GM23338 (cell line): ENCODE measurements at regions not wholly inside any gene's neighbourhood (a gene's known extent, or its start where the extent isn't known, plus 50 kb on each side); places are given as distances from the start of the nearest gene placed in this dataset.

Source experiments
- ATAC-seq: fragments of 200-7000 bp; cut with Tn5 transposase; 3 replicates; pipeline ENCODE4 v1.9.1; 2020
- DNase-seq: peaks from one replicate; pipeline ENCODE4 v3.0.0-alpha.2; 2015; ENCODE audit warnings: low spot score
- H2AFZ ChIP-seq: fragments of 200-600 bp; sonication (generic); 2 replicates; pipeline ENCODE4 v1.8.0; 2016; ENCODE audit warnings: antibody characterized with exemption, mild to moderate bottlenecking, moderate library complexity
- H3F3A ChIP-seq: fragments of 200-600 bp; sonication (generic); replicated peaks from 2 replicates; pipeline ENCODE4 v1.8.0; 2017; ENCODE audit warnings: antibody characterized with exemption, mixed run types, low read depth
- H3K27ac ChIP-seq: fragments of 200-600 bp; sonication (generic); 2 replicates; pipeline ENCODE4 v1.6.1; 2016; ENCODE audit warnings: low read depth
- H3K27me3 ChIP-seq: fragments of 200-600 bp; sonication (generic); 2 replicates; pipeline ENCODE4 v1.8.0; 2016; ENCODE audit warnings: mild to moderate bottlenecking, mixed run types, moderate library complexity; ENCODE audit not compliant: insufficient read depth
- H3K36me3 ChIP-seq: fragments of 200-600 bp; sonication (generic); 2 replicates; pipeline ENCODE4 v1.8.0; 2016; ENCODE audit warnings: mild to moderate bottlenecking; ENCODE audit not compliant: insufficient read depth
- H3K4me1 ChIP-seq: fragments of 200-600 bp; sonication (generic); 2 replicates; pipeline ENCODE4 v1.8.0; 2016; ENCODE audit warnings: mild to moderate bottlenecking, moderate library complexity; ENCODE audit not compliant: insufficient read depth
- H3K4me2 ChIP-seq: fragments of 200-600 bp; sonication (generic); 2 replicates; pipeline ENCODE4 v1.7.1; 2017; ENCODE audit warnings: mixed run types
- H3K4me3 ChIP-seq: fragments of 200-600 bp; sonication (generic); 2 replicates; pipeline ENCODE4 v1.6.1; 2016; ENCODE audit warnings: mixed run types
- H3K79me2 ChIP-seq: fragments of 200-600 bp; sonication (generic); replicated peaks from 2 replicates; pipeline ENCODE4 v1.8.0; 2017; ENCODE audit warnings: mild to moderate bottlenecking; ENCODE audit not compliant: insufficient read depth
- H3K9me2 ChIP-seq: fragments of 200-600 bp; sonication (generic); 2 replicates; pipeline ENCODE4 v1.8.0; 2017; ENCODE audit not compliant: insufficient read depth
- H4K20me1 ChIP-seq: fragments of 200-600 bp; sonication (generic); replicated peaks from 2 replicates; pipeline ENCODE4 v1.8.0; 2017; ENCODE audit warnings: mild to moderate bottlenecking; ENCODE audit not compliant: insufficient read depth
- H3K27ac Mint-ChIP-seq: 2 replicates; pipeline ENCODE4 v1.8.0; 2020; ENCODE audit warnings: inconsistent platforms, mild to moderate bottlenecking, moderate library complexity, mixed read lengths
- H3K27me3 Mint-ChIP-seq: 3 replicates; pipeline ENCODE4 v1.8.0; 2022; ENCODE audit warnings: low read depth, mild to moderate bottlenecking, moderate library complexity, mixed read lengths, inconsistent platforms; ENCODE audit not compliant: insufficient read depth, poor library complexity
- H3K36me3 Mint-ChIP-seq: 3 replicates; pipeline ENCODE4 v1.8.0; 2021; ENCODE audit warnings: low read depth, mild to moderate bottlenecking, inconsistent platforms, moderate library complexity, mixed read lengths
- H3K4me1 Mint-ChIP-seq: 3 replicates; pipeline ENCODE4 v1.8.0; 2020; ENCODE audit warnings: mild to moderate bottlenecking, inconsistent platforms, mixed read lengths
- H3K4me3 Mint-ChIP-seq: 3 replicates; pipeline ENCODE4 v1.8.0; 2021; ENCODE audit warnings: moderate library complexity, mild to moderate bottlenecking, inconsistent platforms, mixed read lengths
- H3K9me3 Mint-ChIP-seq: 3 replicates; pipeline ENCODE4 v1.8.0; 2020; ENCODE audit warnings: moderate library complexity, mild to moderate bottlenecking, inconsistent platforms, mixed read lengths
- CREB1 ChIP-seq: fragments of 250-450 bp; sonication (Bioruptor Pico); IDR thresholded peaks from 2 replicates; pipeline ENCODE4 v1.5.0; 2020; ENCODE audit warnings: low read depth, mild to moderate bottlenecking, moderate library complexity
- EZH2 ChIP-seq: fragments of 200-600 bp; sonication (generic); IDR thresholded peaks from one replicate; pipeline ENCODE4 v1.8.0; 2017; ENCODE audit warnings: antibody characterized with exemption, mild to moderate bottlenecking, low read depth; ENCODE audit not compliant: unreplicated experiment
- EZH2phosphoT487 ChIP-seq: fragments of 200-600 bp; sonication (generic); IDR thresholded peaks from one replicate; pipeline ENCODE4 v1.8.1; 2018; ENCODE audit warnings: antibody characterized with exemption; ENCODE audit not compliant: unreplicated experiment
- NANOG ChIP-seq: IDR thresholded peaks from 2 replicates; pipeline ENCODE4 v1.6.1; 2016; ENCODE audit warnings: antibody characterized with exemption, borderline replicate concordance
- STAT1 ChIP-seq: IDR thresholded peaks from one replicate; pipeline ENCODE4 v1.6.1; 2016; ENCODE audit warnings: antibody characterized with exemption; ENCODE audit not compliant: unreplicated experiment
- ZNF114 ChIP-seq: fragments of 250-450 bp; sonication (Bioruptor Pico); IDR thresholded peaks from 2 replicates; pipeline ENCODE4 v1.5.0; 2020; ENCODE audit warnings: mild to moderate bottlenecking, moderate library complexity
- ZNF331 ChIP-seq: fragments of 250-450 bp; sonication (Bioruptor Pico); IDR thresholded peaks from 2 replicates; pipeline ENCODE4 v1.5.0; 2020; ENCODE audit warnings: low read depth, mild to moderate bottlenecking, moderate library complexity
- TF ChIP-seq, protein P1 (sequence below), 2 experiments: fragments of 200-600 bp in 1 of 2; sonication (generic) in 1 of 2; conservative IDR thresholded peaks; 2 replicates each; pipeline versions ENCODE4 v1.5.1 to v1.6.1; 2016 to 2017; ENCODE audit warnings: antibody characterized with exemption in 2 of 2, low read depth in 2 of 2, mild to moderate bottlenecking in 2 of 2, moderate library complexity in 1 of 2
- TF ChIP-seq, protein P2 (sequence below): fragments of 250-450 bp; sonication (Bioruptor Pico); IDR thresholded peaks from 2 replicates; pipeline ENCODE4 v1.5.0; 2020; ENCODE audit warnings: mild to moderate bottlenecking, moderate library complexity
- TF ChIP-seq, protein P3 (sequence below): IDR thresholded peaks from one replicate; pipeline ENCODE4 v1.6.1; 2018; ENCODE audit warnings: antibody characterized with exemption; ENCODE audit not compliant: unreplicated experiment
- TF ChIP-seq, protein P4 (sequence below): IDR thresholded peaks from 2 replicates; pipeline ENCODE4 v1.6.1; 2016; ENCODE audit warnings: antibody characterized with exemption

DNA sequence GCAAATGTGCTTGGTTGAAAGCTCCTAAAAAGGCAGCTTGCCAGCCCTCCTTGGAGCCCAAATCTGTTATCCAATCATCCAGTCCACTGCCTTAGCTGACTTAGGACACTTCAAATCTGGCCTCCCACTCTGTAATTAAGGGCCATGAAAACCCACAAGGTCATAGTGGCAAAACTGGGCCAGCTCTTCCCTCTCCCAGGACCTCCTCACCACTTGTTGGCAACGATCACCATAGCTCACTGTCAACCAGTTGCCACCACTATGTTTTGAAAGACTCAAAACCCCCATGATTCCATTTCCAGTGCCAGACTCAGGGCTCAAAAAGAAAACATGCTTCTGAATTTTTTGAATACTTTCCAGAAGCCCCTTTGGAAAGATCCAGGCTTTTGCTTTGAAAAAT is 107.5 kb downstream of the NREP start (continued):
- TF ChIP-seq, protein P1, sequence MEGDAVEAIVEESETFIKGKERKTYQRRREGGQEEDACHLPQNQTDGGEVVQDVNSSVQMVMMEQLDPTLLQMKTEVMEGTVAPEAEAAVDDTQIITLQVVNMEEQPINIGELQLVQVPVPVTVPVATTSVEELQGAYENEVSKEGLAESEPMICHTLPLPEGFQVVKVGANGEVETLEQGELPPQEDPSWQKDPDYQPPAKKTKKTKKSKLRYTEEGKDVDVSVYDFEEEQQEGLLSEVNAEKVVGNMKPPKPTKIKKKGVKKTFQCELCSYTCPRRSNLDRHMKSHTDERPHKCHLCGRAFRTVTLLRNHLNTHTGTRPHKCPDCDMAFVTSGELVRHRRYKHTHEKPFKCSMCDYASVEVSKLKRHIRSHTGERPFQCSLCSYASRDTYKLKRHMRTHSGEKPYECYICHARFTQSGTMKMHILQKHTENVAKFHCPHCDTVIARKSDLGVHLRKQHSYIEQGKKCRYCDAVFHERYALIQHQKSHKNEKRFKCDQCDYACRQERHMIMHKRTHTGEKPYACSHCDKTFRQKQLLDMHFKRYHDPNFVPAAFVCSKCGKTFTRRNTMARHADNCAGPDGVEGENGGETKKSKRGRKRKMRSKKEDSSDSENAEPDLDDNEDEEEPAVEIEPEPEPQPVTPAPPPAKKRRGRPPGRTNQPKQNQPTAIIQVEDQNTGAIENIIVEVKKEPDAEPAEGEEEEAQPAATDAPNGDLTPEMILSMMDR (conservative IDR thresholded peaks at IDR 0.05; ENCODE audit: low read depth in 2 of 2) = no peak
- TF ChIP-seq ZNF331 (CRISPR knock-in tag) = no peak
- TF ChIP-seq, protein P2, sequence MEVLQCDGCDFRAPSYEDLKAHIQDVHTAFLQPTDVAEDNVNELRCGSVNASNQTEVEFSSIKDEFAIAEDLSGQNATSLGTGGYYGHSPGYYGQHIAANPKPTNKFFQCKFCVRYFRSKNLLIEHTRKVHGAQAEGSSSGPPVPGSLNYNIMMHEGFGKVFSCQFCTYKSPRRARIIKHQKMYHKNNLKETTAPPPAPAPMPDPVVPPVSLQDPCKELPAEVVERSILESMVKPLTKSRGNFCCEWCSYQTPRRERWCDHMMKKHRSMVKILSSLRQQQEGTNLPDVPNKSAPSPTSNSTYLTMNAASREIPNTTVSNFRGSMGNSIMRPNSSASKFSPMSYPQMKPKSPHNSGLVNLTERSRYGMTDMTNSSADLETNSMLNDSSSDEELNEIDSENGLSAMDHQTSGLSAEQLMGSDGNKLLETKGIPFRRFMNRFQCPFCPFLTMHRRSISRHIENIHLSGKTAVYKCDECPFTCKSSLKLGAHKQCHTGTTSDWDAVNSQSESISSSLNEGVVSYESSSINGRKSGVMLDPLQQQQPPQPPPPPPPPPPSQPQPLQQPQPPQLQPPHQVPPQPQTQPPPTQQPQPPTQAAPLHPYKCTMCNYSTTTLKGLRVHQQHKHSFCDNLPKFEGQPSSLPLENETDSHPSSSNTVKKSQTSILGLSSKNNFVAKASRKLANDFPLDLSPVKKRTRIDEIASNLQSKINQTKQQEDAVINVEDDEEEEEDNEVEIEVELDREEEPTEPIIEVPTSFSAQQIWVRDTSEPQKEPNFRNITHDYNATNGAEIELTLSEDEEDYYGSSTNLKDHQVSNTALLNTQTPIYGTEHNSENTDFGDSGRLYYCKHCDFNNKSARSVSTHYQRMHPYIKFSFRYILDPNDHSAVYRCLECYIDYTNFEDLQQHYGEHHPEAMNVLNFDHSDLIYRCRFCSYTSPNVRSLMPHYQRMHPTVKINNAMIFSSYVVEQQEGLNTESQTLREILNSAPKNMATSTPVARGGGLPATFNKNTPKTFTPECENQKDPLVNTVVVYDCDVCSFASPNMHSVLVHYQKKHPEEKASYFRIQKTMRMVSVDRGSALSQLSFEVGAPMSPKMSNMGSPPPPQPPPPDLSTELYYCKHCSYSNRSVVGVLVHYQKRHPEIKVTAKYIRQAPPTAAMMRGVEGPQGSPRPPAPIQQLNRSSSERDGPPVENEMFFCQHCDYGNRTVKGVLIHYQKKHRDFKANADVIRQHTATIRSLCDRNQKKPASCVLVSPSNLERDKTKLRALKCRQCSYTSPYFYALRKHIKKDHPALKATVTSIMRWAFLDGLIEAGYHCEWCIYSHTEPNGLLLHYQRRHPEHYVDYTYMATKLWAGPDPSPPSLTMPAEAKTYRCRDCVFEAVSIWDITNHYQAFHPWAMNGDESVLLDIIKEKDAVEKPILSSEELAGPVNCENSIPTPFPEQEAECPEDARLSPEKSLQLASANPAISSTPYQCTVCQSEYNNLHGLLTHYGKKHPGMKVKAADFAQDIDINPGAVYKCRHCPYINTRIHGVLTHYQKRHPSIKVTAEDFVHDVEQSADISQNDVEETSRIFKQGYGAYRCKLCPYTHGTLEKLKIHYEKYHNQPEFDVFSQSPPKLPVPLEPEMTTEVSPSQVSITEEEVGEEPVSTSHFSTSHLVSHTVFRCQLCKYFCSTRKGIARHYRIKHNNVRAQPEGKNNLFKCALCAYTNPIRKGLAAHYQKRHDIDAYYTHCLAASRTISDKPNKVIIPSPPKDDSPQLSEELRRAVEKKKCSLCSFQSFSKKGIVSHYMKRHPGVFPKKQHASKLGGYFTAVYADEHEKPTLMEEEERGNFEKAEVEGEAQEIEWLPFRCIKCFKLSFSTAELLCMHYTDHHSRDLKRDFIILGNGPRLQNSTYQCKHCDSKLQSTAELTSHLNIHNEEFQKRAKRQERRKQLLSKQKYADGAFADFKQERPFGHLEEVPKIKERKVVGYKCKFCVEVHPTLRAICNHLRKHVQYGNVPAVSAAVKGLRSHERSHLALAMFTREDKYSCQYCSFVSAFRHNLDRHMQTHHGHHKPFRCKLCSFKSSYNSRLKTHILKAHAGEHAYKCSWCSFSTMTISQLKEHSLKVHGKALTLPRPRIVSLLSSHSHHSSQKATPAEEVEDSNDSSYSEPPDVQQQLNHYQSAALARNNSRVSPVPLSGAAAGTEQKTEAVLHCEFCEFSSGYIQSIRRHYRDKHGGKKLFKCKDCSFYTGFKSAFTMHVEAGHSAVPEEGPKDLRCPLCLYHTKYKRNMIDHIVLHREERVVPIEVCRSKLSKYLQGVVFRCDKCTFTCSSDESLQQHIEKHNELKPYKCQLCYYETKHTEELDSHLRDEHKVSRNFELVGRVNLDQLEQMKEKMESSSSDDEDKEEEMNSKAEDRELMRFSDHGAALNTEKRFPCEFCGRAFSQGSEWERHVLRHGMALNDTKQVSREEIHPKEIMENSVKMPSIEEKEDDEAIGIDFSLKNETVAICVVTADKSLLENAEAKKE (CRISPR knock-in tag) = no peak
- no peak for TF ChIP-seq CREB1 (CRISPR knock-in tag)

DNA sequence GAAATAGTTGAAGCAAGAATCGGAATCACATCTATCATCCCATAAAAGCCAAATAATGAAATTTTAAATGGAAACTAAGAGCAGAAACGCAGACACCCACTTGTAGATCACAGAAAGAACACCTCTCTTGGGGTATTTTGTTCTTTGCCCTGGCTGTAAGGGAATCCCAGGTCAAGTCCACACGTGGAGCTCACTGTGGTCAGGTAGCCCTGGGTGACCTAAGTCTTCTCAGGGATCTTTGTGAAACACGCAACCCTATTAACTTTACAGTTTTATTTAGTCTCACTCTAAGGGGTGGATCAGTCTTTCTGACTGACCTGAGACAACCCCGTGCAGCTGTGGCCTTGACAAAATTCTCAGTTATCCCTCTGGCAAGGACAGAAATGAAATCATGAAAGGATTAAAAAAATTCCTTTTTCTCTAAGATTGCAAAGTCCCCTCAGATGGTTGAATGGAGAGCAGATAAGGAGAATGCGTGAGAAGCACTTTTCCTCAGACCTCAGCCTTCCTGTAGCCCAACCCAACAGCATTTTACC is 111.6 kb downstream of the NREP start:
- H3K4me3 Mint-ChIP-seq = no peak overlapping the region
- peaks cover 3% of the 10 kb centered on the region; the same call in 2 of the 3 replicates for H3K36me3 Mint-ChIP-seq
- H3K9me3 Mint-ChIP-seq = peaks cover 9% of the 10 kb centered on the region
- no peak overlapping the region for H3K4me3 ChIP-seq
- H3F3A ChIP-seq = no peaks in the 10 kb centered on the region
- H3K4me2 ChIP-seq = no peak overlapping the region
- H3K79me2 ChIP-seq = no peaks in the 10 kb centered on the region
- 0 out of 2 replicates have a peak, but pooled peaks cover 5% of the 10 kb centered on the region for H3K4me1 ChIP-seq
- H3K4me1 Mint-ChIP-seq = peaks cover 7% of the 10 kb centered on the region; the same call in 2 of the 3 replicates
- H4K20me1 ChIP-seq = no peaks in the 10 kb centered on the region
- no peak overlapping the region for H2AFZ ChIP-seq
- DNase-seq = no peak
- TF ChIP-seq STAT1 (no peak), EZH2phosphoT487 (no peak), EZH2 (no peak), ZNF331 (CRISPR knock-in tag) (no peak), NANOG (no peak), ZNF114 (CRISPR knock-in tag) (no peak)
- TF ChIP-seq, protein P3, sequence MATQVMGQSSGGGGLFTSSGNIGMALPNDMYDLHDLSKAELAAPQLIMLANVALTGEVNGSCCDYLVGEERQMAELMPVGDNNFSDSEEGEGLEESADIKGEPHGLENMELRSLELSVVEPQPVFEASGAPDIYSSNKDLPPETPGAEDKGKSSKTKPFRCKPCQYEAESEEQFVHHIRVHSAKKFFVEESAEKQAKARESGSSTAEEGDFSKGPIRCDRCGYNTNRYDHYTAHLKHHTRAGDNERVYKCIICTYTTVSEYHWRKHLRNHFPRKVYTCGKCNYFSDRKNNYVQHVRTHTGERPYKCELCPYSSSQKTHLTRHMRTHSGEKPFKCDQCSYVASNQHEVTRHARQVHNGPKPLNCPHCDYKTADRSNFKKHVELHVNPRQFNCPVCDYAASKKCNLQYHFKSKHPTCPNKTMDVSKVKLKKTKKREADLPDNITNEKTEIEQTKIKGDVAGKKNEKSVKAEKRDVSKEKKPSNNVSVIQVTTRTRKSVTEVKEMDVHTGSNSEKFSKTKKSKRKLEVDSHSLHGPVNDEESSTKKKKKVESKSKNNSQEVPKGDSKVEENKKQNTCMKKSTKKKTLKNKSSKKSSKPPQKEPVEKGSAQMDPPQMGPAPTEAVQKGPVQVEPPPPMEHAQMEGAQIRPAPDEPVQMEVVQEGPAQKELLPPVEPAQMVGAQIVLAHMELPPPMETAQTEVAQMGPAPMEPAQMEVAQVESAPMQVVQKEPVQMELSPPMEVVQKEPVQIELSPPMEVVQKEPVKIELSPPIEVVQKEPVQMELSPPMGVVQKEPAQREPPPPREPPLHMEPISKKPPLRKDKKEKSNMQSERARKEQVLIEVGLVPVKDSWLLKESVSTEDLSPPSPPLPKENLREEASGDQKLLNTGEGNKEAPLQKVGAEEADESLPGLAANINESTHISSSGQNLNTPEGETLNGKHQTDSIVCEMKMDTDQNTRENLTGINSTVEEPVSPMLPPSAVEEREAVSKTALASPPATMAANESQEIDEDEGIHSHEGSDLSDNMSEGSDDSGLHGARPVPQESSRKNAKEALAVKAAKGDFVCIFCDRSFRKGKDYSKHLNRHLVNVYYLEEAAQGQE = no peak
- TF ChIP-seq, protein P4, sequence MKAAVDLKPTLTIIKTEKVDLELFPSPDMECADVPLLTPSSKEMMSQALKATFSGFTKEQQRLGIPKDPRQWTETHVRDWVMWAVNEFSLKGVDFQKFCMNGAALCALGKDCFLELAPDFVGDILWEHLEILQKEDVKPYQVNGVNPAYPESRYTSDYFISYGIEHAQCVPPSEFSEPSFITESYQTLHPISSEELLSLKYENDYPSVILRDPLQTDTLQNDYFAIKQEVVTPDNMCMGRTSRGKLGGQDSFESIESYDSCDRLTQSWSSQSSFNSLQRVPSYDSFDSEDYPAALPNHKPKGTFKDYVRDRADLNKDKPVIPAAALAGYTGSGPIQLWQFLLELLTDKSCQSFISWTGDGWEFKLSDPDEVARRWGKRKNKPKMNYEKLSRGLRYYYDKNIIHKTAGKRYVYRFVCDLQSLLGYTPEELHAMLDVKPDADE = no peak
- H3K9me2 ChIP-seq = peaks cover 23% of the 10 kb centered on the region
- no peak overlapping the region for H3K27ac ChIP-seq
- H3K27me3 Mint-ChIP-seq = no peaks in the 10 kb centered on the region
- no peak overlapping the region for H3K27ac Mint-ChIP-seq
- 0 out of 2 replicates have a peak, but pooled peaks cover 2% of the 10 kb centered on the region for H3K36me3 ChIP-seq
- ATAC-seq = no peak
- no peaks in the 10 kb centered on the region for H3K27me3 ChIP-seq
